ENCODE measurements at regions not wholly inside any gene's neighbourhood (a gene's known extent, or its start where the extent isn't known, plus 50 kb on each side); places are given as distances from the start of the nearest gene placed in this dataset.

- no peaks in the 10 kb centered on the region for H3K9me3 ChIP-seq (replicated peaks in 1 of 3)
- no peaks in the 10 kb centered on the region for H3K27me3 ChIP-seq
- no peak overlapping the region for H3K27ac ChIP-seq
- H3K36me3 ChIP-seq (replicated peaks in 1 of 2): no peaks in the 10 kb centered on the region
- intact Hi-C loops (cut with DNase I): no loop called here
- no peaks in the 10 kb centered on the region for H3K4me1 ChIP-seq (replicated peaks in 1 of 2)
- DNase-seq: no peak
- TF ChIP-seq POLR2A (IDR thresholded peaks at IDR 0.05) (no peak), CTCF (IDR thresholded peaks at IDR 0.05) (no peak)
- H3K4me3 ChIP-seq: no peak overlapping the region
- 68 to 83% (median 76%) methylated on average over 4 of the region's 4 CpGs for WGBS, 4 donors
Measured at GRCh38 chr13:106332621-106333020, 202.8 kb downstream of the EFNB2 start.

GRCh38 chr13:106331116-106331515 is 204.3 kb downstream of the EFNB2 start:
- H3K27ac ChIP-seq: no peak overlapping the region
- H3K36me3 ChIP-seq (replicated peaks in 1 of 2): no peaks in the 10 kb centered on the region
- H3K27me3 ChIP-seq: no peaks in the 10 kb centered on the region
- 84 to 90% (median 86%) methylated on average over 4 of the region's 4 CpGs for WGBS, 4 donors
- TF ChIP-seq CTCF (IDR thresholded peaks at IDR 0.05): no peak
- TF ChIP-seq POLR2A (IDR thresholded peaks at IDR 0.05): no peak
- DNase-seq: no peak
- no peaks in the 10 kb centered on the region for H3K4me1 ChIP-seq (replicated peaks in 1 of 2)
- H3K9me3 ChIP-seq (replicated peaks in 1 of 3): no peaks in the 10 kb centered on the region
- H3K4me3 ChIP-seq: no peak overlapping the region
- intact Hi-C loops (cut with DNase I): no loop called here

DNA sequence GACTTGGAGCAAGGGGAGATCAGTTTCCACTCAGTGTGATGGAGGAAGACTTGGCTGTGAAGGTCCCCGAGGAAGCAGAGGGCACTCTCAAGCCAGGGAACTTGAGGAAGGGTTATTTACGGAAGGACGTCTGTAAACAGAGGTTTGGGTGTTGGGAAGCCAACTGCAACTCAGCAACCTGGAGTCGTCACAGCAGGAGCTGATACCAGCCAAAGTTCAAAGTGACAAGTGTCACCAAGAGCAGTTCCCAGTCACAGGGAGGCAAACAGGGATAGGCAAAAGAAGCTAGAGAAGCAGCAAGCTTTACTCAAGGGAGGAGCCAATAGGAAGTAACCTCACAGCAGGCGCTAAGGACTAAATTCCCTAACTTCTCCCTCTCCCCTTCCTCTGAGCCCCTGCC is 205.5 kb downstream of the EFNB2 start:
- TF ChIP-seq CTCF (IDR thresholded peaks at IDR 0.05) (no peak), POLR2A (IDR thresholded peaks at IDR 0.05) (no peak)
- no peak overlapping the region for H3K27ac ChIP-seq
- H3K4me3 ChIP-seq: no peak overlapping the region
- H3K36me3 ChIP-seq (replicated peaks in 1 of 2): no peaks in the 10 kb centered on the region
- no peak for DNase-seq
- H3K27me3 ChIP-seq: no peaks in the 10 kb centered on the region
- no peaks in the 10 kb centered on the region for H3K4me1 ChIP-seq (replicated peaks in 1 of 2)
- no peaks in the 10 kb centered on the region for H3K9me3 ChIP-seq (replicated peaks in 1 of 3)
- 57 to 70% (median 59%) methylated on average over 4 to 5 of the region's 5 CpGs for WGBS, 4 donors
- intact Hi-C loops (cut with DNase I): no loop called here

DNA sequence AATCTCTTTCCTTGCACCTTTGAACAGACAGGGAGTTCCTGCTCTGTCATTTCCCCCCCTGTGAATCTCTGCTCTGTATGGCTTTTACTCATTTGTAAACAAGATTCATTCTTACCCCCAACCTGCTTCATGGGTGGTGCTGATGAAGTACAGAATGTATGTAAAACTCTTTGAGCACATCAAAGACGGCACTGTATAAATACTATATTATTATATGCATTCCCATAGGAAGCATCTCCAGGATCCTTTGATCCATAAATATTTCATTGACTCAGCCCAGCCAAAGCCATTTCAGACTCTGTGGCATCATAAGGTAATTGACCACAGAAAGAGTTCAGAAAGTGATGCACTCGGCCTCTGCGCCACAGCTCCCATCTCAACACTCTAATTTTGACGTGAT is 208.7 kb downstream of the EFNB2 start:
- Histone ChIP-seq H3K4me3 (no peak overlapping the region), H3K27ac (no peak overlapping the region), H3K27me3 (no peaks in the 10 kb centered on the region), H3K4me1 (replicated peaks in 1 of 2) (no peaks in the 10 kb centered on the region), H3K36me3 (replicated peaks in 1 of 2) (no peaks in the 10 kb centered on the region), H3K9me3 (replicated peaks in 1 of 3) (no peaks in the 10 kb centered on the region)
- no peak for TF ChIP-seq POLR2A (IDR thresholded peaks at IDR 0.05)
- TF ChIP-seq CTCF (IDR thresholded peaks at IDR 0.05): no peak
- intact Hi-C loops (cut with DNase I): no loop called here
- no peak for DNase-seq
- 81 to 90% (median 85%) methylated on average over 4 of the region's 4 CpGs for WGBS, 4 donors
